Gastroesophageal sphincter (tissue), 3 donors: ENCODE measurements at regions not wholly inside any gene's neighbourhood (a gene's known extent, or its start where the extent isn't known, plus 50 kb on each side); places are given as distances from the start of the nearest gene placed in this dataset.

Experiments used
- CTCF ChIP-seq, 4 experiments: fragments of 200-600 bp in 2 of 4; fragments of 450-650 bp in 2 of 4; sonication (generic) in 1 of 4; IDR thresholded peaks; one replicate each; pipeline ENCODE4 v1.5.1; 2017 to 2019; ENCODE audit warnings: antibody characterized with exemption in 4 of 4, mild to moderate bottlenecking in 2 of 4, moderate library complexity in 2 of 4
- EP300 ChIP-seq: sonication (generic); formaldehyde crosslinking; IDR thresholded peaks from one replicate; pipeline ENCODE4 v1.6.1; 2017; ENCODE audit warnings: antibody characterized with exemption, mild to moderate bottlenecking

DNA sequence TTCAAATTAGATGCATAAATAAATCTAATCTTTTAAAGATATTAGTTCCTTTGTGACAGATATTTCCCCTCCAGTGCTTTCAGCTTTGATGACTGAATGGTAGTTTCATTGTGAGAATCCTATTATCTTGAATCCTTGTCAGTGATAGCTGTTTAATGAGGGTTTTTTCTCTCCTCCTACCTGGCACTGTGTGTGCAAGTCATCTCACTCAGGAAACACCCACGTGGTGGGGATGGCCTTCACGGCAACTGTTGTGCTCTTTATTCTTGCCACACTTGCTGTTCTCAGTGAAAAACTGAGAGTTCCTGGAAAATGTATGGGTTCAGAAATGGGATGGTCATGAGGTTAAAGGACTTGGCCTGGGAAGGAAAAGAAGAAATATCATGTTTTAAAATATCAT is 129.9 kb downstream of the SPRY1 start:
- TF ChIP-seq CTCF (IDR thresholded peaks at IDR 0.05) (no peak), EP300 (no peak)
